Kidney (tissue), 13 donors: ENCODE measurements at regions not wholly inside any gene's neighbourhood (a gene's known extent, or its start where the extent isn't known, plus 50 kb on each side); places are given as distances from the start of the nearest gene placed in this dataset.

Experiments used
- DNase-seq, 5 donors: peaks; one replicate each; pipeline ENCODE4 v3.0.0-alpha.2; 2013 to 2020
- FAIRE-seq: peaks from 2 replicates; lab custom pipeline; 2012; peaks lifted over from hg19 to GRCh38; lab: Jason Lieb, UNC
- H3K27ac ChIP-seq, 2 donors: one replicate each; pipeline ENCODE4 v1.7.0; 2013; ENCODE audit warnings: low read depth in 2 of 2, low read length in 2 of 2, inconsistent platforms in 1 of 2
- H3K27me3 ChIP-seq: one replicate; pipeline ENCODE4 v1.7.1; 2013; ENCODE audit warnings: low read length, inconsistent platforms; ENCODE audit not compliant: control insufficient read depth, insufficient read depth
- H3K36me3 ChIP-seq, 3 donors: one replicate each; pipeline versions ENCODE4 v1.7.0 to v1.7.1; 2013; ENCODE audit warnings: low read length in 3 of 3, control low read depth in 1 of 3, inconsistent platforms in 1 of 3; ENCODE audit not compliant: insufficient read depth in 3 of 3, control insufficient read depth in 2 of 3
- H3K4me1 ChIP-seq, 3 donors: one replicate each; pipeline versions ENCODE4 v1.7.0 to v1.7.1; 2013; ENCODE audit warnings: low read length in 3 of 3, inconsistent platforms in 1 of 3, low read depth in 1 of 3; ENCODE audit not compliant: control insufficient read depth in 2 of 3, insufficient read depth in 2 of 3
- H3K4me3 ChIP-seq, 3 donors: one replicate each; pipeline versions ENCODE4 v1.7.0 to v1.8.1; 2013; ENCODE audit warnings: low read length in 3 of 3, control low read depth in 1 of 3, inconsistent platforms in 1 of 3
- H3K9ac ChIP-seq, 3 donors: one replicate each; pipeline versions ENCODE4 v1.7.0 to v1.7.1; 2013; ENCODE audit warnings: low read length in 3 of 3, control low read depth in 1 of 3, inconsistent platforms in 1 of 3
- H3K9me3 ChIP-seq, 3 donors: one replicate each; pipeline versions ENCODE4 v1.7.0 to v1.7.1; 2013; ENCODE audit warnings: low read length in 3 of 3, control low read depth in 1 of 3, inconsistent platforms in 1 of 3; ENCODE audit not compliant: control insufficient read depth in 2 of 3, insufficient read depth in 1 of 3
- intact Hi-C: fragments of 100-400 bp; cut with DNase I; formaldehyde crosslinking; loops from one replicate; pipeline ENCODE4 v1.11.1; 2022
- TF ChIP-seq, protein P1 (sequence below): IDR thresholded peaks from 3 replicates; pipeline ENCODE4 v1.5.1; 2012; ENCODE audit warnings: mild to moderate bottlenecking, moderate library complexity, borderline replicate concordance; ENCODE audit not compliant: insufficient read depth; ENCODE audit errors: extremely low read depth
- donor health status: control.
- donor health status: control.
- donor health status: control.
- donor health status: control.
- donor health status: control.
- donor health status: DM: yes; HTN: yes; CAD: no.
- donor health status: Normal renal cell carcinoma (clear cell type).

GRCh38 chr4:20591571-20591970 lies 108.7 kb upstream of the PACRGL start:
- DNase-seq (no peak), FAIRE-seq (no peak)
- TF ChIP-seq, protein P1, sequence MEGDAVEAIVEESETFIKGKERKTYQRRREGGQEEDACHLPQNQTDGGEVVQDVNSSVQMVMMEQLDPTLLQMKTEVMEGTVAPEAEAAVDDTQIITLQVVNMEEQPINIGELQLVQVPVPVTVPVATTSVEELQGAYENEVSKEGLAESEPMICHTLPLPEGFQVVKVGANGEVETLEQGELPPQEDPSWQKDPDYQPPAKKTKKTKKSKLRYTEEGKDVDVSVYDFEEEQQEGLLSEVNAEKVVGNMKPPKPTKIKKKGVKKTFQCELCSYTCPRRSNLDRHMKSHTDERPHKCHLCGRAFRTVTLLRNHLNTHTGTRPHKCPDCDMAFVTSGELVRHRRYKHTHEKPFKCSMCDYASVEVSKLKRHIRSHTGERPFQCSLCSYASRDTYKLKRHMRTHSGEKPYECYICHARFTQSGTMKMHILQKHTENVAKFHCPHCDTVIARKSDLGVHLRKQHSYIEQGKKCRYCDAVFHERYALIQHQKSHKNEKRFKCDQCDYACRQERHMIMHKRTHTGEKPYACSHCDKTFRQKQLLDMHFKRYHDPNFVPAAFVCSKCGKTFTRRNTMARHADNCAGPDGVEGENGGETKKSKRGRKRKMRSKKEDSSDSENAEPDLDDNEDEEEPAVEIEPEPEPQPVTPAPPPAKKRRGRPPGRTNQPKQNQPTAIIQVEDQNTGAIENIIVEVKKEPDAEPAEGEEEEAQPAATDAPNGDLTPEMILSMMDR, result no peak
- H3K4me3 ChIP-seq, result no peak overlapping the region
- no peak overlapping the region for H3K27ac ChIP-seq
- no peak overlapping the region for H3K9ac ChIP-seq
- H3K9me3 ChIP-seq, result no peaks in the 10 kb centered on the region
- no peaks in the 10 kb centered on the region for H3K27me3 ChIP-seq
- intact Hi-C loops, result no loop called here
- peaks cover 0 to 2% (median 0%) of the 10 kb centered on the region in 3 donors for H3K4me1 ChIP-seq
- H3K36me3 ChIP-seq, result peaks cover 0 to 4% (median 0%) of the 10 kb centered on the region in 3 donors

DNA sequence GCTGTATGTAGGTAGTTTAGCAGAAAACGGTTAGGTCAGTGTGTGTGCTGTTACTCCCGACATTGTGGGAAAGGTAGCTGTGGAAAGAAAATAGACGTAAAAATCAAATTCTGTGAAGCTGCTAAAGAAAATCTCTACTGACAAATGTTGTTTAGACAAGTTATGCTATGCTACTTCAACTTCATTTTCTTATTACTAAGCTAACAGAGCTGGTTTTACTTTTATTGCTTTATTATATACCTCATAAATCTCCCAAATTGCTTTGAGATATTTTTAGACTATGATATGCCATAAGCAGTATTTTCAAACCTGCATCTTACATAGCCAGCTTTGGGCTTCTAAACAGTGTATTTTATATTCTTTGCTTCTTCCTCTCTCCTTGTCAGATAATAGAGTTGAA lies 108.2 kb upstream of the PACRGL start:
- TF ChIP-seq, protein P1, result no peak
- DNase-seq, result peak in 2 of 5 donors; percentile 34 to 55
- H3K9ac ChIP-seq, result no peak overlapping the region
- no peak overlapping the region for H3K4me3 ChIP-seq
- no peaks in the 10 kb centered on the region for H3K27me3 ChIP-seq
- FAIRE-seq, result no peak
- no peaks in the 10 kb centered on the region for H3K9me3 ChIP-seq
- peaks cover 0 to 2% (median 0%) of the 10 kb centered on the region in 3 donors for H3K4me1 ChIP-seq
- H3K36me3 ChIP-seq, result peaks cover 0 to 4% (median 0%) of the 10 kb centered on the region in 3 donors
- intact Hi-C loops, result no loop called here
- H3K27ac ChIP-seq, result no peak overlapping the region

DNA sequence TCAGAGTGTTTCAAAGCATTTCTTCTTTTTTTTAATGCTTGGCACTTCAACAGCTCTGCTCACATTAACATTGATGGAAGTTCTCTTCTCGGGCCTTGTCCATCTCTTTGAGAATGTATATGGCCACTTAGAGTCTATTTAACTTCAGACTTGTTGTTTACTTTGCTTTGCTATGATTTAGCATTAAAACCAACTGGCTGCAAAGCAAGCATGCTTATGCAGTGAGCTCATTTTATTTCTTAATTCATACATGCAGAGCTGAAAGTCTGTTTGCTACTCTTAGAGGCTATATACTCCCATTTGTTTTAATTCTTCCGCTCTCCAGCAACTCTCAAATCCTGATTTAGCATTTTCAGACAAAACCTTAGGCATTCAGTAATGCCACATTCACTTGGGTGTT lies 107.6 kb upstream of the PACRGL start:
- Histone ChIP-seq H3K9ac (no peak overlapping the region), H3K36me3 (peaks cover 0 to 4% (median 0%) of the 10 kb centered on the region in 3 donors), H3K27ac (no peak overlapping the region), H3K27me3 (no peaks in the 10 kb centered on the region), H3K4me3 (no peak overlapping the region), H3K4me1 (peaks cover 0 to 2% (median 0%) of the 10 kb centered on the region in 3 donors), H3K9me3 (no peaks in the 10 kb centered on the region)
- intact Hi-C loops, result no loop called here
- DNase-seq, result peak in 2 of 5 donors; percentile 17 to 60
- TF ChIP-seq, protein P1, result no peak
- no peak for FAIRE-seq

DNA sequence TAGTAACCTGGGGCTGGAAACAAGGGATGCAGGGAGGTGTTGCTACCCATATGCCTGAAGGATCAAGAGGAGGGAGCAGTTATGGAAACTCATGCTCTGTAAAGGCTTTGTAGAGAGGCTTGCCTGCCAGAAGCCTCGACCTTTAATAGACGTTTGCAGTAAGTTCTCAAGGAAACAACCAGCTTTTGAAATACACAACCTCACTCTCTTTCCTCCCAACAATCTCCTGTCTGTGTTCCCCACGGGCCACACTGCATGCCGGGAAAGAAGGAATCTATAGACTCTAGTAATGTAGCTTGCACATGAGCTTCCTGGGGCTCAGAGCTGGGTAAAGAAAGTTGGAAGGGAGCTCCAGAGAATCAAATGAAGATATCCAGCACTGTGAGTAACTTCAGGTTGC lies 101.6 kb upstream of the PACRGL start:
- intact Hi-C loops, result no loop called here
- DNase-seq, result no peak
- TF ChIP-seq, protein P1, result no peak
- no peak for FAIRE-seq
- H3K9me3 ChIP-seq, result no peaks in the 10 kb centered on the region
- no peaks in the 10 kb centered on the region for H3K27me3 ChIP-seq
- H3K27ac ChIP-seq, result no peak overlapping the region
- H3K9ac ChIP-seq, result no peak overlapping the region
- no peak overlapping the region for H3K4me3 ChIP-seq
- H3K4me1 ChIP-seq, result no peaks in the 10 kb centered on the region
- peaks cover 0 to 4% (median 3%) of the 10 kb centered on the region in 3 donors for H3K36me3 ChIP-seq
